ENCODE measurements at regions not wholly inside any gene's neighbourhood (a gene's known extent, or its start where the extent isn't known, plus 50 kb on each side); places are given as distances from the start of the nearest gene placed in this dataset.

DNA sequence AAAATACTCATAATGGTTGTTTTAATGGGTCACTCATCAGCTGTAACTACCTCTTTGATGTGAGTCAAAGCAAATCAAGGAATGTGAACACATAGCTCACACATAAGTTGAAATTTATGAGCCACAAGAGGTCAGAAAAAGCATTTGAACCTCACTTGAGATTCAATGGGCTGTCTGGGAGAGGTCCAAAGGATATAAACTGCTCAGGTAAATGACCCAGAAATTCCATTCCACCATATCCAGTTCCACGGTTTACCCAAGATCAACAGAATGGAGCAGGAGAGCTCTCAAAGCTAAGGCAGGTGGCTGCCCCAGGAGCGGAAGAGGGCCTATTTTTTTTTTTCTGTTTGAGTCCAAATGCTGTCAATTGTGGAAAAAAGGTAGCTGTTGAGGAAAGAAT, 464.1 kb downstream of the TNS1 start:
- H3K4me3 ChIP-seq (ENCODE audit: low read depth, low read length) = no peak overlapping the region
- TF ChIP-seq CTCF (IDR thresholded peaks at IDR 0.05; ENCODE audit: low read depth, low read length) = no peak

DNA sequence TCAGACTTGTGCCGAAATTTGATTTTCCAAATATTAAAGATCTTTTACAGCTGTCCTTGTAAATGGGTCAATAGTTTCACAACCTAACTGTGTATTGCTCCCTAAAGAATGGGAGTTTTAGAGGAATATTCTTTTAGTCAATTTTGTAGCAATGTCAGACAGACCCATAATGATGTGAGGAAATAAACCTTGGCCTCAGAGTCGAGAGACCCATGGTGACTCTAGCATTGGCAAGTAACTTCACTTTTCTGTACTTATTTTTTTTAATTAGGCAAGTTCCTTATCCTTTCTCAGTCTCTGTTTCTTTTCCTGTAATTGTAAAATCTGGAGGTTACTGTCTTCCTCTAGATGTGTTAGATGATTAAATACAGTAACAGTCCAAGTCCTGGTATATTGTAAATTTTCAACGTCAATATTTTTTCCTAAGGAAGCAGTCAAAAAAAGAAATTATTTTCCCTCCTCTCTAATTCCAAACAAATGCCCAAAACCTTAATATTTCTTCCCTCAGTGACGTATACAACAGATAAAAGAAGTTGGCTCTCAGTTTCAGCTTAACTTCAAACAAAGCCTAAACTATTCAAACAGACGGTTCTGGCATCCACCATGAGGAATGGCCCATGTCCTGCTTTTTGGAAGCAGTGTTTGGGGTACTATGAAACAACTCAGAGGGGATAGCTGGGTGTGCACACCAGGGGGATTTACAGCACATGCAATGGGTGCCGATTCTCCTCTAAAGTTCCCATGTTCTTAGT, 466.7 kb downstream of the TNS1 start:
- no peak for TF ChIP-seq CTCF (IDR thresholded peaks at IDR 0.05; ENCODE audit: low read depth, low read length)
- no peak overlapping the region for H3K4me3 ChIP-seq (ENCODE audit: low read depth, low read length)

- no peak overlapping the region for H3K4me3 ChIP-seq (ENCODE audit: low read depth, low read length)
- no peak for TF ChIP-seq CTCF (IDR thresholded peaks at IDR 0.05; ENCODE audit: low read depth, low read length)
Observed at GRCh38 chr2:217530392-217531090, 472.3 kb downstream of the TNS1 start.

DNA sequence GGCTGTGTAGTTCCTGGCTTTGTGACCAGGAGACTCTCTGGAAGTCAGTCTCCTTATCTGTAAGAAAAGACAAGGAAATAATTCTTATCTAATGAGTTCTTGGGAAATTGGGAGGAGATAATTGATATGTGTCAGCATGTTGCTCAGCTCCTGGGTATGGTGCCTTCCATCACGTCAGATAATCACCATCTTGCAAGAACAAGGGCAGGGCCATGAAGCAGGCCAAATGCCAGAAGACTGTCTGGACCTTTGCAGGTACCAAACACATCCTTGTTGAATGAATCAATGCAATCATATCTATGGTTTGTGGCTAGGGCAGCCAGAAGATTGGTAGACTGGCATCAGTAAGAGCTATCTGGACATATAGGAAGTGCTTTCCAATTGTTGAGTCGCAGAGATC, 473.5 kb downstream of the TNS1 start:
- no peak overlapping the region for H3K4me3 ChIP-seq (ENCODE audit: low read depth, low read length)
- TF ChIP-seq CTCF (IDR thresholded peaks at IDR 0.05; ENCODE audit: low read depth, low read length) = no peak

GRCh38 chr2:217527590-217528202, 475.1 kb downstream of the TNS1 start:
- TF ChIP-seq CTCF (IDR thresholded peaks at IDR 0.05; ENCODE audit: low read depth, low read length) = no peak
- no peak overlapping the region for H3K4me3 ChIP-seq (ENCODE audit: low read depth, low read length)

- TF ChIP-seq CTCF (IDR thresholded peaks at IDR 0.05; ENCODE audit: low read depth, low read length) = no peak
Observed at GRCh38 chr2:217525076-217525475, 477.7 kb downstream of the TNS1 start.

GRCh38 chr2:217523286-217523685, 479.5 kb downstream of the TNS1 start:
- no peak for TF ChIP-seq CTCF (IDR thresholded peaks at IDR 0.05; ENCODE audit: low read depth, low read length)
- H3K4me3 ChIP-seq (ENCODE audit: low read depth, low read length) = no peak overlapping the region

More at GRCh38 chr2:217525076-217525475, 477.7 kb downstream of the TNS1 start:
- no peak overlapping the region for H3K4me3 ChIP-seq (ENCODE audit: low read depth, low read length)

Measured in WI38 (cell line).